A549 (cell line): ENCODE measurements at regions not wholly inside any gene's neighbourhood (a gene's known extent, or its start where the extent isn't known, plus 50 kb on each side); places are given as distances from the start of the nearest gene placed in this dataset.

Experiments
- RAD21 ChIP-seq, 2 experiments: fragments of >200 bp in 1 of 2; sonication (Bioruptor Twin) in 1 of 2; formaldehyde crosslinking in 1 of 2; IDR thresholded peaks in 1 of 2; conservative IDR thresholded peaks in 1 of 2; 2 replicates in 1 of 2; 3 replicates in 1 of 2; pipeline ENCODE4 v1.6.1; 2012 to 2018; ENCODE audit warnings: inconsistent platforms in 1 of 2
- TF ChIP-seq, protein P1 (sequence below): fragments of 450-650 bp; IDR thresholded peaks from 2 replicates; pipeline ENCODE4 v1.6.1; 2014; ENCODE audit warnings: antibody characterized with exemption
- TF ChIP-seq, protein P2 (sequence below): fragments of >200 bp; sonication (Bioruptor Twin); formaldehyde crosslinking; IDR thresholded peaks from 3 replicates; pipeline ENCODE4 v1.5.1; 2016

DNA sequence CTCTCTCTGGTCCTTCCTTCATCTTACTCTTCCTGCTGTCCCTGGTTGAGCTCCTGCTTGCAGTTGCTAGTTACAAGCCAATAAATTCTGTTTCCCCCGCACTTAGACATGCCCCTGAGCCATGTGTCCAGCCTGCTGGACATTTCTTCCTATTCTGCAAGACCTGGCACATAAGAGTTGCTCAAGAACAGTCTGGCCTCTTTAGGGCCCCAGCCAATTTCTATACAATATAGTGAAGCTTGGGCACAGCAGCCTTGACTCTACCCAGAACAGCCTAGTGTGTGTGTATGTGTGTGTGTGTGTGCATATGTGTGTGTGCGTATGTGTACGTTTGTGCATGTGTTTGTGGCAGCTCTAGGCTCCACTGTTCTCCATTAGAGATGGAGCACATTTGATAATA lies 276.0 kb downstream of the CYRIA start:
- TF ChIP-seq, protein P1, sequence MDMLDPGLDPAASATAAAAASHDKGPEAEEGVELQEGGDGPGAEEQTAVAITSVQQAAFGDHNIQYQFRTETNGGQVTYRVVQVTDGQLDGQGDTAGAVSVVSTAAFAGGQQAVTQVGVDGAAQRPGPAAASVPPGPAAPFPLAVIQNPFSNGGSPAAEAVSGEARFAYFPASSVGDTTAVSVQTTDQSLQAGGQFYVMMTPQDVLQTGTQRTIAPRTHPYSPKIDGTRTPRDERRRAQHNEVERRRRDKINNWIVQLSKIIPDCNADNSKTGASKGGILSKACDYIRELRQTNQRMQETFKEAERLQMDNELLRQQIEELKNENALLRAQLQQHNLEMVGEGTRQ: no peak
- TF ChIP-seq, protein P2, sequence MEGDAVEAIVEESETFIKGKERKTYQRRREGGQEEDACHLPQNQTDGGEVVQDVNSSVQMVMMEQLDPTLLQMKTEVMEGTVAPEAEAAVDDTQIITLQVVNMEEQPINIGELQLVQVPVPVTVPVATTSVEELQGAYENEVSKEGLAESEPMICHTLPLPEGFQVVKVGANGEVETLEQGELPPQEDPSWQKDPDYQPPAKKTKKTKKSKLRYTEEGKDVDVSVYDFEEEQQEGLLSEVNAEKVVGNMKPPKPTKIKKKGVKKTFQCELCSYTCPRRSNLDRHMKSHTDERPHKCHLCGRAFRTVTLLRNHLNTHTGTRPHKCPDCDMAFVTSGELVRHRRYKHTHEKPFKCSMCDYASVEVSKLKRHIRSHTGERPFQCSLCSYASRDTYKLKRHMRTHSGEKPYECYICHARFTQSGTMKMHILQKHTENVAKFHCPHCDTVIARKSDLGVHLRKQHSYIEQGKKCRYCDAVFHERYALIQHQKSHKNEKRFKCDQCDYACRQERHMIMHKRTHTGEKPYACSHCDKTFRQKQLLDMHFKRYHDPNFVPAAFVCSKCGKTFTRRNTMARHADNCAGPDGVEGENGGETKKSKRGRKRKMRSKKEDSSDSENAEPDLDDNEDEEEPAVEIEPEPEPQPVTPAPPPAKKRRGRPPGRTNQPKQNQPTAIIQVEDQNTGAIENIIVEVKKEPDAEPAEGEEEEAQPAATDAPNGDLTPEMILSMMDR: no peak
- no peak for TF ChIP-seq RAD21 (conservative IDR thresholded peaks at IDR 0.05 in 1 of 2, IDR thresholded peaks at IDR 0.05 in 1 of 2)
